HL-60 (cell line): ENCODE measurements at regions not wholly inside any gene's neighbourhood (a gene's known extent, or its start where the extent isn't known, plus 50 kb on each side); places are given as distances from the start of the nearest gene placed in this dataset.

ENCODE experiments used
- DNase-seq, 2 experiments: peaks; one replicate each; pipeline ENCODE4 v3.0.0-alpha.2; 2010 to 2020; ENCODE audit warnings: low read depth in 1 of 2, low spot score in 1 of 2
- H3K27ac ChIP-seq: fragments of 250-450 bp; sonication (Bioruptor Pico); replicated peaks from 2 replicates; pipeline ENCODE4 v1.5.1; 2020; ENCODE audit warnings: mild to moderate bottlenecking, moderate library complexity
- H3K27me3 ChIP-seq: fragments of 250-450 bp; sonication (Bioruptor Pico); 2 replicates; pipeline ENCODE4 v1.5.1; 2021; ENCODE audit warnings: mild to moderate bottlenecking, moderate library complexity; ENCODE audit not compliant: insufficient read depth, poor library complexity, severe bottlenecking
- H3K4me3 ChIP-seq: replicated peaks from 2 replicates; pipeline ENCODE4 v1.5.1; 2011; ENCODE audit warnings: mild to moderate bottlenecking, control low read depth, low read length; ENCODE audit not compliant: insufficient read depth
- GABPA ChIP-seq: IDR thresholded peaks from 2 replicates; pipeline ENCODE4 v1.6.1; 2012; ENCODE audit warnings: low read depth
- POLR2AphosphoS5 ChIP-seq: IDR thresholded peaks from 2 replicates; pipeline ENCODE4 v1.6.1; 2012; ENCODE audit warnings: low read depth
- SPI1 ChIP-seq: IDR thresholded peaks from 2 replicates; pipeline ENCODE4 v1.6.1; 2012; ENCODE audit warnings: low read depth, mild to moderate bottlenecking, borderline replicate concordance
- TF ChIP-seq, protein P1 (sequence below): IDR thresholded peaks from 2 replicates; pipeline ENCODE4 v1.6.1; 2012; ENCODE audit warnings: low read depth; ENCODE audit not compliant: insufficient replicate concordance
- TF ChIP-seq, protein P2 (sequence below): IDR thresholded peaks from one replicate; pipeline ENCODE4 v1.5.1; 2011; ENCODE audit warnings: low read length, control low read depth, inconsistent platforms; ENCODE audit not compliant: insufficient read depth

DNA sequence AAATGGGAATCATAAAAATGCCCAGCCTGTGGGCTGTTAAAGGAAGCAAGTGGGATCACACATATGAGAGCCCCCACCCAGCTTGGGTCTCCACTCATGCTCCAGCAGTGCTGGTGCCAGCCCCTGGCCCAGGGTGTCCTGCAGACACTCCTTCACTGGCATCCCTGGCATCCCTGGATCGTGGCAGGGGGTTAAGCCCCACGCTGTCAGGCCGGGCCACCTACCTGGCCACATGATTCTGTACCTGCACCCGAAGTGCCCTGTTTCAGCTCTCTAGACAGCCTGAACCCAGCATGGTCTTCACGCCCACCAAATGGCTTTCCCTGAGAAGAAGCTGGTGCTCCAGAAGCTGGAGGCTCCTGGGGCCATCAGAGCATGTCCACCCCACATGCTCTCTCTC, 137.4 kb downstream of the INHBB start:
- Histone ChIP-seq H3K27ac (no peak overlapping the region), H3K27me3 (no peaks in the 10 kb centered on the region), H3K4me3 (no peak overlapping the region)
- TF ChIP-seq, protein P1, sequence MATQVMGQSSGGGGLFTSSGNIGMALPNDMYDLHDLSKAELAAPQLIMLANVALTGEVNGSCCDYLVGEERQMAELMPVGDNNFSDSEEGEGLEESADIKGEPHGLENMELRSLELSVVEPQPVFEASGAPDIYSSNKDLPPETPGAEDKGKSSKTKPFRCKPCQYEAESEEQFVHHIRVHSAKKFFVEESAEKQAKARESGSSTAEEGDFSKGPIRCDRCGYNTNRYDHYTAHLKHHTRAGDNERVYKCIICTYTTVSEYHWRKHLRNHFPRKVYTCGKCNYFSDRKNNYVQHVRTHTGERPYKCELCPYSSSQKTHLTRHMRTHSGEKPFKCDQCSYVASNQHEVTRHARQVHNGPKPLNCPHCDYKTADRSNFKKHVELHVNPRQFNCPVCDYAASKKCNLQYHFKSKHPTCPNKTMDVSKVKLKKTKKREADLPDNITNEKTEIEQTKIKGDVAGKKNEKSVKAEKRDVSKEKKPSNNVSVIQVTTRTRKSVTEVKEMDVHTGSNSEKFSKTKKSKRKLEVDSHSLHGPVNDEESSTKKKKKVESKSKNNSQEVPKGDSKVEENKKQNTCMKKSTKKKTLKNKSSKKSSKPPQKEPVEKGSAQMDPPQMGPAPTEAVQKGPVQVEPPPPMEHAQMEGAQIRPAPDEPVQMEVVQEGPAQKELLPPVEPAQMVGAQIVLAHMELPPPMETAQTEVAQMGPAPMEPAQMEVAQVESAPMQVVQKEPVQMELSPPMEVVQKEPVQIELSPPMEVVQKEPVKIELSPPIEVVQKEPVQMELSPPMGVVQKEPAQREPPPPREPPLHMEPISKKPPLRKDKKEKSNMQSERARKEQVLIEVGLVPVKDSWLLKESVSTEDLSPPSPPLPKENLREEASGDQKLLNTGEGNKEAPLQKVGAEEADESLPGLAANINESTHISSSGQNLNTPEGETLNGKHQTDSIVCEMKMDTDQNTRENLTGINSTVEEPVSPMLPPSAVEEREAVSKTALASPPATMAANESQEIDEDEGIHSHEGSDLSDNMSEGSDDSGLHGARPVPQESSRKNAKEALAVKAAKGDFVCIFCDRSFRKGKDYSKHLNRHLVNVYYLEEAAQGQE: no peak
- TF ChIP-seq, protein P2, sequence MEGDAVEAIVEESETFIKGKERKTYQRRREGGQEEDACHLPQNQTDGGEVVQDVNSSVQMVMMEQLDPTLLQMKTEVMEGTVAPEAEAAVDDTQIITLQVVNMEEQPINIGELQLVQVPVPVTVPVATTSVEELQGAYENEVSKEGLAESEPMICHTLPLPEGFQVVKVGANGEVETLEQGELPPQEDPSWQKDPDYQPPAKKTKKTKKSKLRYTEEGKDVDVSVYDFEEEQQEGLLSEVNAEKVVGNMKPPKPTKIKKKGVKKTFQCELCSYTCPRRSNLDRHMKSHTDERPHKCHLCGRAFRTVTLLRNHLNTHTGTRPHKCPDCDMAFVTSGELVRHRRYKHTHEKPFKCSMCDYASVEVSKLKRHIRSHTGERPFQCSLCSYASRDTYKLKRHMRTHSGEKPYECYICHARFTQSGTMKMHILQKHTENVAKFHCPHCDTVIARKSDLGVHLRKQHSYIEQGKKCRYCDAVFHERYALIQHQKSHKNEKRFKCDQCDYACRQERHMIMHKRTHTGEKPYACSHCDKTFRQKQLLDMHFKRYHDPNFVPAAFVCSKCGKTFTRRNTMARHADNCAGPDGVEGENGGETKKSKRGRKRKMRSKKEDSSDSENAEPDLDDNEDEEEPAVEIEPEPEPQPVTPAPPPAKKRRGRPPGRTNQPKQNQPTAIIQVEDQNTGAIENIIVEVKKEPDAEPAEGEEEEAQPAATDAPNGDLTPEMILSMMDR: no peak
- TF ChIP-seq SPI1 (no peak), GABPA (no peak), POLR2AphosphoS5 (no peak)
- no peak for DNase-seq

DNA sequence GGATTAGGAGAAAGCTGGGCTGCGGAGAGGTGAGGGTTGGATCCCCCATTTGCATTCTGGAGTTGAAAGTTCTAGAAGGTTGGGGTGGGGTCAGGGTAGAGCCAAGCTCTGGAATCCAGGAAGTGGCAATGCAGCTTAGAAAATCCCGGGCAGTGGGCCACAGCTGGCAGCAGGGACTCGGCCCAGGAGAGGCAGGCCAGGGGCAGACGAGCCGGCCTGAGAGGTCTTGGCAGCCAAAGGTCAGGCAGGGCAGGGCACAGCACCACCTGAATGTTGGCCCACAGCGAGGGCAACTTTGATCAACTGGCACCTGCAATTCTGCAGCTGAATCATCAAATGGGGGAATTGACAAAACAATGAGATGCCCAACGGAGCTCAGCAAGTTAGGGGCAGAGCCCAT, 139.2 kb downstream of the INHBB start:
- no peak overlapping the region for H3K27ac ChIP-seq
- H3K27me3 ChIP-seq: no peaks in the 10 kb centered on the region
- DNase-seq: no peak
- TF ChIP-seq, protein P2: no peak
- TF ChIP-seq, protein P1: no peak
- TF ChIP-seq POLR2AphosphoS5: no peak
- TF ChIP-seq SPI1: no peak
- TF ChIP-seq GABPA: no peak
- no peak overlapping the region for H3K4me3 ChIP-seq

DNA sequence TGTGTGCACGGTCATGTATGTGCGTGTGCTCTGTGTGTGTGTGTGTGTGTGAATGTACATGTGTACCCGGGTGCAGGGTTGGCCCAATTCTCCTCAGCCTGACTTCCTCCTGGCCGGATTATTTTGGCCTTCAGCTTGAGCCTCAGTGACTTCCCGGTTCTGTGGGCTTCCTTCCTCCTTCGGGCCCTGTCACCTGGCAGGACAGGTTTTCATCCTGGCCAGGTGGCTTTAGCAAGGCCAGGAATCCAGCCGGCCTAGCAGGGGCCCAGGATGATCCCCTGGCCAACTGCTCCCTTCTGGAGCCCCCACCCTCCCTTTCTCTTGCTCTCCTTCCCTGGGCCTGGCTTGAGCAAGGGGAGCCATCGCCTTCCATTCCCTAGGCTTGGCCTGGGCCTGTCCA, 140.5 kb downstream of the INHBB start:
- TF ChIP-seq, protein P1: no peak
- TF ChIP-seq GABPA: no peak
- TF ChIP-seq POLR2AphosphoS5: no peak
- TF ChIP-seq, protein P2: no peak
- no peak for TF ChIP-seq SPI1
- H3K27ac ChIP-seq: no peak overlapping the region
- DNase-seq: no peak
- H3K4me3 ChIP-seq: no peak overlapping the region
- H3K27me3 ChIP-seq: no peaks in the 10 kb centered on the region
